ENCODE measurements at regions not wholly inside any gene's neighbourhood (a gene's known extent, or its start where the extent isn't known, plus 50 kb on each side); places are given as distances from the start of the nearest gene placed in this dataset.

DNA sequence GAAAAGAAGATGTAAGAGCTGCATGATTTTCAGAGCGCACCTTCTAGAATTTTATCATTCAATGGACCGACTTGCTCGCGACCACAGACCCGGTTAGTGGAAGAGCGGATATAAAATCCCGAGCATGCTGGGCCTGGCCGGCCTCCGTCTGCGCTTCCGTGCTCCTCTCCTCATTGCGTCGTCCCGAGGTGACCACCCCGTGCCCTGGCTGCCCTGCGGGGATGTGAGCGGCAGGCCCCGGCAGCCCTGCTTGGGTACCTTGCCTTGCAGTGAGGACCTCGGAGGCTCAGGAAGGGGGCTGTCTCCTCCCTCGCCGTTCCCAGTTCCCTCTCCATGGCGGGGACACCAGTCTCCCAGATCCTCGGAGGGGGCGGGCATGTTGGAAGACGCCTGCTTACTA, 330.9 kb upstream of the SHH start:
- no peaks in the 10 kb centered on the region for H3K4me1 Mint-ChIP-seq (ENCODE audit: low read depth, unreplicated experiment)
- H3K4me3 ChIP-seq (ENCODE audit: insufficient read depth, low read depth, low read length) = no peak overlapping the region
- FAIRE-seq = no peak
- H3K4me1 ChIP-seq (ENCODE audit: insufficient read depth, low read length) = no peaks in the 10 kb centered on the region
- no peak for DNase-seq (ENCODE audit: low read depth)
- no peak overlapping the region for H3K9ac ChIP-seq (ENCODE audit: low read length)
- H3K27ac ChIP-seq (ENCODE audit: low read depth, low read length) = no peak overlapping the region
- no peak overlapping the region for H3K4me2 ChIP-seq (ENCODE audit: low read length)
- TF ChIP-seq, protein P1, sequence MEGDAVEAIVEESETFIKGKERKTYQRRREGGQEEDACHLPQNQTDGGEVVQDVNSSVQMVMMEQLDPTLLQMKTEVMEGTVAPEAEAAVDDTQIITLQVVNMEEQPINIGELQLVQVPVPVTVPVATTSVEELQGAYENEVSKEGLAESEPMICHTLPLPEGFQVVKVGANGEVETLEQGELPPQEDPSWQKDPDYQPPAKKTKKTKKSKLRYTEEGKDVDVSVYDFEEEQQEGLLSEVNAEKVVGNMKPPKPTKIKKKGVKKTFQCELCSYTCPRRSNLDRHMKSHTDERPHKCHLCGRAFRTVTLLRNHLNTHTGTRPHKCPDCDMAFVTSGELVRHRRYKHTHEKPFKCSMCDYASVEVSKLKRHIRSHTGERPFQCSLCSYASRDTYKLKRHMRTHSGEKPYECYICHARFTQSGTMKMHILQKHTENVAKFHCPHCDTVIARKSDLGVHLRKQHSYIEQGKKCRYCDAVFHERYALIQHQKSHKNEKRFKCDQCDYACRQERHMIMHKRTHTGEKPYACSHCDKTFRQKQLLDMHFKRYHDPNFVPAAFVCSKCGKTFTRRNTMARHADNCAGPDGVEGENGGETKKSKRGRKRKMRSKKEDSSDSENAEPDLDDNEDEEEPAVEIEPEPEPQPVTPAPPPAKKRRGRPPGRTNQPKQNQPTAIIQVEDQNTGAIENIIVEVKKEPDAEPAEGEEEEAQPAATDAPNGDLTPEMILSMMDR (IDR thresholded peaks at IDR 0.05; ENCODE audit: insufficient read depth, low read depth, low read length) = no peak
- TF ChIP-seq EZH2 (IDR thresholded peaks at IDR 0.05; ENCODE audit: insufficient read depth, low read length) = no peak
- no peaks in the 10 kb centered on the region for H3K79me2 ChIP-seq (ENCODE audit: insufficient read depth, low read length)
- H3K27ac Mint-ChIP-seq (ENCODE audit: unreplicated experiment) = no peak overlapping the region
- no peaks in the 10 kb centered on the region for H3K36me3 ChIP-seq (ENCODE audit: insufficient read depth, low read length)
- no peak overlapping the region for H2AFZ ChIP-seq (ENCODE audit: low read depth, low read length)
- H3K27me3 Mint-ChIP-seq (ENCODE audit: low read depth, unreplicated experiment) = peaks cover 53% of the 10 kb centered on the region
- H3K36me3 Mint-ChIP-seq (ENCODE audit: low read depth, unreplicated experiment) = no peaks in the 10 kb centered on the region
- H3K27me3 ChIP-seq (ENCODE audit: insufficient read depth, low read length) = no peaks in the 10 kb centered on the region
- H3K9me3 Mint-ChIP-seq (ENCODE audit: unreplicated experiment) = no peaks in the 10 kb centered on the region
- H4K20me1 ChIP-seq (ENCODE audit: insufficient read depth, low read length) = no peaks in the 10 kb centered on the region
- no peaks in the 10 kb centered on the region for H3K9me3 ChIP-seq (ENCODE audit: insufficient read depth, low read depth, low read length)
- H3K4me3 Mint-ChIP-seq (ENCODE audit: unreplicated experiment) = no peak overlapping the region

DNA sequence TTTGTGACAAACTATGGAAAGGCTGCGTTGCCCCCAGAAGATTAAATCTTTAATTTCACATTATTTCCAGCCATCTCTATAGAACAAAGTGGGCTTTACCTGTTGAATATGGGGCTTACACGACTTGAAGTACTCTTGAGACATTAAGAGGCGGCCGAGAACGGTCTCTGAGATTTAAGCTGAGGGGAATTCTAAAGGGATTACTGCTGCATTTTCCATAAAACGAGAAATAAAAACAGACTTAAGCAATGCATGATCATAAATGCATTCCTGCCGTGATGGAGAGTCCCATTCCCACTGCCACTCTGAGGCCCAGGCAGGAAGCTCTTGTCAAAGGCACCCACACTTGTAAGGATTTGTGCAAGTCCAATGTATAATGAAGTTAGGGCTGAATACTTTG, 329.7 kb upstream of the SHH start:
- Histone ChIP-seq H2AFZ (ENCODE audit: low read depth, low read length) (no peak overlapping the region), H3K4me1 (ENCODE audit: insufficient read depth, low read length) (no peaks in the 10 kb centered on the region), H3K4me2 (ENCODE audit: low read length) (no peak overlapping the region), H3K27me3 (ENCODE audit: insufficient read depth, low read length) (no peaks in the 10 kb centered on the region), H3K79me2 (ENCODE audit: insufficient read depth, low read length) (no peaks in the 10 kb centered on the region), H3K9ac (ENCODE audit: low read length) (no peak overlapping the region), H3K36me3 (ENCODE audit: insufficient read depth, low read length) (no peaks in the 10 kb centered on the region), H4K20me1 (ENCODE audit: insufficient read depth, low read length) (no peaks in the 10 kb centered on the region), H3K9me3 (ENCODE audit: insufficient read depth, low read depth, low read length) (no peaks in the 10 kb centered on the region), H3K27ac (ENCODE audit: low read depth, low read length) (no peak overlapping the region), H3K4me3 (ENCODE audit: insufficient read depth, low read depth, low read length) (no peak overlapping the region)
- H3K27ac Mint-ChIP-seq (ENCODE audit: unreplicated experiment) = no peak overlapping the region
- H3K4me1 Mint-ChIP-seq (ENCODE audit: low read depth, unreplicated experiment) = no peaks in the 10 kb centered on the region
- no peaks in the 10 kb centered on the region for H3K36me3 Mint-ChIP-seq (ENCODE audit: low read depth, unreplicated experiment)
- peaks cover 4% of the 10 kb centered on the region for H3K9me3 Mint-ChIP-seq (ENCODE audit: unreplicated experiment)
- FAIRE-seq (no peak), DNase-seq (ENCODE audit: low read depth) (no peak)
- TF ChIP-seq, protein P1 (IDR thresholded peaks at IDR 0.05; ENCODE audit: insufficient read depth, low read depth, low read length) = no peak
- TF ChIP-seq EZH2 (IDR thresholded peaks at IDR 0.05; ENCODE audit: insufficient read depth, low read length) = no peak
- H3K4me3 Mint-ChIP-seq (ENCODE audit: unreplicated experiment) = no peak overlapping the region
- peaks cover 57% of the 10 kb centered on the region for H3K27me3 Mint-ChIP-seq (ENCODE audit: low read depth, unreplicated experiment)

DNA sequence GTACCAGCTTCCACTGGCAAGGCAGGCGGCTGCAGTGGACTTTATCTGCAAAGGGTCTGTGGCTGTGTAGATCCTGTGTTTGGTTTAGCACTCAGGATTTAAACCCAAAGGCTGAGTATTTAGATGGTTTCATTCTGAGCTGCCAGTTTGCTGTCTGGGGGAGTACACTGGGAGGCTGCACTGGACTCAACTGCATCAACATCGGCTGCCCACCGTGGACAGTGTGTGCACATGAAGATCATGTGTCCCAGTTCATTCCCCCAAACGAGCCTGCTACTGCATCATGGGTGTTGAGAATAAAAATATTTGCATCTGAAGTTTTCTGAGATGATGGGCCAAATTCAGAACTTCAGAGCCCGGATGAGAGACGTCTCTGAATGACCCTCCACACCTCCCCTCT, 328.6 kb upstream of the SHH start:
- Histone ChIP-seq H2AFZ (ENCODE audit: low read depth, low read length) (no peak overlapping the region), H3K4me2 (ENCODE audit: low read length) (no peak overlapping the region), H3K9me3 (ENCODE audit: insufficient read depth, low read depth, low read length) (no peaks in the 10 kb centered on the region), H3K4me3 (ENCODE audit: insufficient read depth, low read depth, low read length) (no peak overlapping the region), H4K20me1 (ENCODE audit: insufficient read depth, low read length) (no peaks in the 10 kb centered on the region), H3K27ac (ENCODE audit: low read depth, low read length) (no peak overlapping the region), H3K36me3 (ENCODE audit: insufficient read depth, low read length) (no peaks in the 10 kb centered on the region), H3K27me3 (ENCODE audit: insufficient read depth, low read length) (no peaks in the 10 kb centered on the region), H3K4me1 (ENCODE audit: insufficient read depth, low read length) (no peaks in the 10 kb centered on the region), H3K79me2 (ENCODE audit: insufficient read depth, low read length) (no peaks in the 10 kb centered on the region), H3K9ac (ENCODE audit: low read length) (no peak overlapping the region)
- TF ChIP-seq, protein P1 (IDR thresholded peaks at IDR 0.05; ENCODE audit: insufficient read depth, low read depth, low read length) = no peak
- TF ChIP-seq EZH2 (IDR thresholded peaks at IDR 0.05; ENCODE audit: insufficient read depth, low read length) = no peak
- Mint-ChIP-seq H3K4me3 (ENCODE audit: unreplicated experiment) (no peak overlapping the region), H3K27me3 (ENCODE audit: low read depth, unreplicated experiment) (peaks cover 57% of the 10 kb centered on the region), H3K4me1 (ENCODE audit: low read depth, unreplicated experiment) (no peaks in the 10 kb centered on the region), H3K27ac (ENCODE audit: unreplicated experiment) (no peak overlapping the region), H3K9me3 (ENCODE audit: unreplicated experiment) (peaks cover 7% of the 10 kb centered on the region), H3K36me3 (ENCODE audit: low read depth, unreplicated experiment) (no peaks in the 10 kb centered on the region)
- DNase-seq (ENCODE audit: low read depth) = no peak
- FAIRE-seq = no peak
